Stimulated activated CD8-positive, alpha-beta memory T cell treated with anti-CD3 and anti-CD28 coated beads, Interleukin-2, amount 100 ng/mL, for 1 hour (primary cell): ENCODE measurements at regions not wholly inside any gene's neighbourhood (a gene's known extent, or its start where the extent isn't known, plus 50 kb on each side); places are given as distances from the start of the nearest gene placed in this dataset.
"Not testable (repeated sequence)": the region's sequence is repeated elsewhere in the genome, so short reads cannot be mapped to it uniquely, and the experiment has no call there.

ENCODE experiments used
- DNase-seq, 2 donors: peaks; one replicate each; pipeline ENCODE4 v3.0.0-alpha.2; 2020; ENCODE audit warnings: low read depth in 2 of 2

DNA sequence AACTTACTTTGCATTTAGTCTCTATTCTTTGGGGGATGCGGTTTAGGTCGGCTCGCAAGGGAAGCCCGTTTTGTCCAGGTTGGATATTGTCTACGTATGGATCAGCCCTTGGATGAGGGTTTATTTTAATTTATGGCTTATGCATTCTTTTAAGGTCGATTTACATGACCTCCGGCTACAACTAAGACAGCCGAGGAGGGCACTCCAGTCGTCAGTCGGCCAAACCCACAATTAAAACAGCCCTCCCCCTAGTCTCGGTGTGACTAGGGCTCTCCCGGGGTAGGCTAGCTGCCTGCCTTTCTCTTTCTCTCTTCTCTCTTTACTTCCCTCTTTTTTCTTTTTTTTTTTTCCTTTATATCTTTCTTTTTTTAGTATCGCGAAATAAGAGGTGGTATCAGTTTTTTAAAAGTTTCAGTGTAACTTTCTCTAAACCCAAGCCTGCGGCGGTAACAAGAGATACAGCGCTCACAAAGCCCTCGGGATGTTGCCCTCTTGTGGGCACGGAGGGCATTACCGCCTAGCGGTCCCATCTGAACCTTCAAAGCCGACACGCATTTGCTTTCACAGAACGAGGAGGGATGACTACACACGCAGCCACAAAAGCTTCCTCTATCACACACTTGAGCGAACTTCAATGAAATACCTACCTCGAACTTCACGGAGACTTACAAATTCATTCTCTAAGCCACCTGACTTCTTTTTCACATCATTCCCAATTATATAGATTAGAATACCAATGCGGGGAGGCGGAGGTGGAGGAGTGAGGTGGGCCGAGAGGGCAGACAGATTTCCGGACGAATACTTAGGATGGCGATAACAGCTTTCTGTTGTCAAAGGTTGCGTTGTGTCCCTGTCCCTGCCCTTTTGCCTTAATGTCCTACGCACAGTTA is 132.3 kb upstream of the C11orf58 start:
- DNase-seq, result peak; percentile 50 to 66

DNA sequence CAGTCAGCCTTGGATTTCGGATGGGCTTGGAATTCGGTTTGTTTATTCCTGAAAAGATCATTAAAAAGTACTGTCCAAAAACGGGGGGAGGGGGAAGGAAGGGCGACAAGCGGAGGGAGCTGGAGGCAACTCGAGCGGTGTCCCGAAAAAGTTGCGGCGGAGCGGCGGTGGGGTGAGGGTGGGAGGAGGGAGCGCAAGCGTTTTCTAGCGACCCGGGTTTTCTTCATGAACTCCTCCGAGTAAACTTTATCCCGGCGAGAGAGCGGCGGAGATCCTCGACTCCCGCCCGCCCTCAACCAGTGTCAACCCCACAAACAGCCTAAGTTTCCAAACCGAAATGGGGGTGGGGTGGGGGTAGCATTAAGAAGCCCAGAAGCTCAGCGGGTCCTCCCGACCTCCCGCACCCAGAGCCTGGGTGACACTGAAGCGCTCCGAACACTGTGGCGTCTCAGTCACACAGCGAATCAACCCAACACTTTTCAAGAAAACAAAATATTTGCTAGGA is 133.0 kb upstream of the C11orf58 start:
- DNase-seq, result no peak

DNA sequence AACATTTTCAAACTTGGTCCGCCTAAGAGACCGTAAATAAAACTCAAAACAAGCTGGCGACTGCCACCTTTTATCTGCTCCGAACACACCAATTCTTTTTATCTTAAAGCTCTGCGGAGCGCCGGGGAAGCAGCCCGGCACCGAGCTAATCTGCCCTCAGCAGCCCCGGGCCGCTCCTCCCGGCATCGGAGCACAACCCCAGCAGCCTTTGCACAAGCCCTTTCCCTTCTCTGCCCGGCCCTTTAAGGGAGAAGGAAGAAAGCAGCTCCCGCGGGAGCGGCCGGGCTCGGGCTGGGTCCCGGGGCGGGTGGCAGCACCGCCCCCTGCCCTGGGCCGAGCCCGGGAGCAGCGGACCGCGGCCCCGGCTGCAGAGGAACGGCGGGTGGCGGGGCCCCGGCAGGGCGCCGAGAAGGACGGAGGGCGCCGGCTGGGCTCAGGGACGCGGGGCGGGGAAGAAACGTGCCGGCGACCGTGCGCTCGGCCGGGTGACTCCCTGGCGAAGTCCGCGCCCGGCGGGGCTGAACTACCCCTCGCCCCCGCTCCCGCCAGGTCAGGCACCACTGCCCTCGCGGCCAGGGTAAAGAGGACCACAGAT is 133.6 kb upstream of the C11orf58 start:
- DNase-seq, result no peak

DNA sequence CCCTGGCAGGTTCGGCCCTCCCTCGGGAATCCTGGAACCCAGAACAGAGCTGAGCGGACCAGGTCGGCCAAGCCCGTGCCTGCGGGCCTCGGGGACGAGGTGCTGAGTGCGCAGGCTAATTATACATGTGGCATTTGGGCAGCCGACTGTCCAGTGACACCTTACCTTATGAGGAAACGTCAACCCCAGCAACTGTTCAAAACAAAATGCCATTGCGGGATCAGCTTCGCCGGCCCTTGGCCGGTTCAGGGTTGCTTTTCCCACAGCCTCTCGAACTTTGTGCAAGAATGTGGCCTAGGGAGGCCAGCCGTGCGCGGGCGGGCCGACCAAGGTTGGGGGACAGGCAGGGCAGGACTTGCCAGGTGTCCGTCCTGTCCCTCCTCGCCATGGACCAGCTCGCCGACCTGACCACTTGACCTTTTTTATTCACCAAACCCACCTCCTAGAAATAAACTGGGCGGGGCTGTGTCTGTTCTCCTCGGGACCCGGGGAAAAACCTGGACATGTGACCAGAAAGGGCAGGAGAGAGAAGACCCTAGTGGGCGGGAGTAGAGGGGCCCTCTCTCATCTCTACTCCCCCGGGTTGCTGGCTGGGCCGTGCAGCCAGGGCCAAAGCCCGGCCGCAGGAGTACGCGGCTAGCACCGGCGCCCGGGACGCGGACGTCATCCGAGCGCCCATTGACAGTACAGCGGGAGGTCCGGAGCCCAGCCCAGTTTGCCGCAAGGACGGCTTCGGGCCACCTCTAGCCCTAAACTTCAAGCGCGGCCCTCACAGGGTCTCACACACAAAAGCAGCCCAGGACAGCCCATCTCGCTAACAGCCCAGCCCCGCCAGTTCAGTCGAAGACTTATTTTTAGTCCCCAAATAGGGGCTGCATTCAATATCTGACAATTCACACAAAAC is 134.3 kb upstream of the C11orf58 start:
- no peak for DNase-seq

DNA sequence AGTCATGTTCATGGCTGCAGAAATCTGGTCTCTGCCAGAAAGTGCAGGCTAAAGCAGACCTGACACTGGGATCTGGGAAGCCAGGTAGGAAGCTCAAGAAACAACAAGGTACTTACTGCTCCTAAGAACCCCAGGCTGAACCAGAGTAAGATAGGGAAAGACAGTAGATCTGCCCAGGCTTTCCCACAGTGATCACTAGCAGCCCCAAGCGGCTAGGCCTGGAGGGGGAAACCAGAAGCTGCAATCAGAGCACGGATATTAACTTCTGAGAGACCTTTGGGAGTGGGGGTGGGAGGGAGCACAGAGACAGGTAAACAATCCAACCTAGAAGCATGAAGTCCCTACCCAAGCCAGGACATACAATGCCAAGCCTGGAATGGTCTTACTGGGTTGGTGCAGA is 135.2 kb upstream of the C11orf58 start:
- DNase-seq, result no peak

DNA sequence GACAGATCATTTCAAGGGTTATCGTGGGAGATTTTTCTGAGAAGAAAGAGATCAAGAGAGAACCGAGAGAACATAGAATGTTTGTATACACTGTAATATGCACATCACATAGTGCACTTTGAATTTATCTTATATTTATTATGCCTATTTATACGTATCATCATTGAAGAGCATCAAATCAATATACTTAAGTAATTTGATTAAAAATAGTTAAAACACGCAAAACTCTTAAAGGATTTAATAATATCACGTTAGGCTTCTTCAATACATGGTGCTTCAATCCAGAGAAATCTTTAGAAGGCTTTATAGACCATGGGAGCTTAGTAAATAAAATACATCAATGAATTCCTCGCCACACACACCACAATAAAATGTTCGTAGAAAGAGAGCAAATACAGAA is 139.5 kb upstream of the C11orf58 start:
- DNase-seq, result no peak

DNA sequence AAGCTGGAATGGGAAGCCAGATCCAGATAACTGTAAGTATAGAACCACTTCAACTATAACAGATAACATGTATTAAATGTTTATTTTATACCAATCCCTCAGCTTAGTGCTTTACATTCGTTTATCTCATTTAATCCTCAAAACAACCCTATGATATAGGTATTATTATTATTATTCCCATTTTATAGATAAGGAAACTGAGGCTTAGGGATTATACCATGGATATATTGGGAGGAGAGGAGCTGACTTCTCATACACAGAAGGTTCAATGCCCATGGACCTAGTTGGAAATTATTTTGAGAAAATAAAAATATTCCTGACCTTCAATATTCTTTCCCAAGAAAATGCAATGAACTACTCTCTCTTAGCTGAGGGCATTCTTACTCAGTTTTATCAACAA is 140.4 kb upstream of the C11orf58 start:
- no peak for DNase-seq

DNA sequence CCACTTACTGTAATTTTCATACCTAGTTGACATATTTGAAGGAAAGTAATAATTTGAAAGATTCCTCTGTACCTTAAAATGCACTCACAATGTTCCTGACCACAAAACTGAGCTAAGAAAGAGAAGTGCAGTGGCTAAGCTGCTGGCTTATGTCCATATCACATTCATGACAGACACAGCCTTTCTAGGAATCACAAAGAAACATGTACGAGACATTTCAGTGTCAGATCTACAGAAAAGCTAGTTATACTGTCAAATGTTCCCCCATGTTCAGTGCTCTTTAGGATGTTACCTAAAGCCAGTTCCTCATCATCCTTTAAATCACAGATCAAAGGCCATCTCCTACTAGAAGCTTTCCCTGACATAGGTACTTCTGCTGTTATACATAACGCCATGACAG is 142.2 kb upstream of the C11orf58 start:
- no peak for DNase-seq

DNA sequence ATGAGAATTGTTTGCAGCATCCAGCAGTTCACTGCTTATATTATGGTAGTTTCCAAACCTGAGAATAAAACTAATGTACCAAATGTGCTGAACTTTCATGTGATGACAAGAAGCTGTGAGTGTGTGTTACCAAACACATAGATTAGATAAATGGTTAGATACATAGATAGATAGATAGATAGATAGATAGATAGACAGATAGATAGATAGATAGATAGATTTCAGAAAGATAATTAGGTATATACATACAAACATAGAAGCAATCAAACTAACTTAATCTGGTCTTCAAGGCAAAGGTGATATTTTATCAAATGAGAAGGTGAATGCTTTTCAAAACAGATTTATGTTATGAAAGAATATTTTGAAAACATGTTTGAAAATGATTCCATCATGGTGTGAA is 147.3 kb upstream of the C11orf58 start:
- no peak for DNase-seq

DNA sequence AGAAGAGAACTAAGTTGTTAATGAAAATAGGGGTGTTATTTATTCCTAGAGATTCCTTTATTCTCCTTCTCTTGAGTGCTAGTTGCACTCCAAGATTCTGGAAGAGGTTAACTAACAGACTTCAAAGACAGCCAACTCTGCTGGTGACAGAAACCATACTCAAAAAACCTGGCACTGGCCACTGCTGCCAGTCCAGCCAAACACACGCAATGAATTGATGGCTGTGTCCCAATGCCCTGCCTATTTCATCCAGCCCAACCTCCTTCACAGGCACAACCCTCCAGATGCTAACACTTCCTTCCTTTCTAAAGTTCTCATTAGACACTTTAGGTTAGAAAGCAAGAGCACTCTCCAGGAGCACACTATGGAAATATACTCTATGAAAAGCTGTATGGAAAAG is 150.8 kb upstream of the C11orf58 start:
- no peak for DNase-seq

DNA sequence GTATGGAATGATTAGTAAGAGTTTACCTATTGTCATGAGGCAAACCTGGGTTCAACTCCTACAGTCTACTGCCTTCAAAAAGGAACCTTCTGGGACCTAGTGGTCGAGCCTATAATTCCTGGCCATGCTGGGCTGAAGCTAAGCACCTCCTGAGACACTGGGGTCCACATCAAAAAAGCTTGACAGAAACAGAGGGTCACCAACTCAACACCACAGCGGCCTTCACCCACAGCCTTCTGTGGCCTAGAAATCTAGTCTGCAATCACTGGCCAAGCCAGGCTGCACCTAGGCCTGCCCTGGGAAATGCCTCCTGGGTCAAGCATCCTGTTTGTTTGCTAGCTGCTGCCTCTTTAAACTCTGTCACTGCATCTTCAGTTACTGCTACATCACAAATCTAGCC is 153.9 kb upstream of the C11orf58 start:
- no peak for DNase-seq

DNA sequence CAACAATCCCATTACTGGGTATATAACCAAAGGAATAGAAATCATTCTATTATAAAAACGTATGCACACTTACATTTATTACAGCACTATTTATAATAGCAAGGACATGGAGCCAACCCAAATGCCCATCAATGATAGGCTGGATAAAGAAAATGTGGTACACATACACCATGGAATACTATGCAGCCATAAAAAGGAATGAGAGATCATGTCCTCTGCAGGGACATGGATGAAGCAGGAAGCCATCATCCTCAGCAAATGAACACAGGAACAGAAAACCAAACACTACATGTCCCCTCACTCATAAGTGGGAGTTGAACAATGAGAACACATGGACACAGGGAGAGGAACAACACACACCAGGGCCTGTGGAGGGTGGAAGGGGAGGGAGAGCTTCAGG is 157.4 kb upstream of the C11orf58 start:
- DNase-seq, result not testable (repeated sequence)

DNA sequence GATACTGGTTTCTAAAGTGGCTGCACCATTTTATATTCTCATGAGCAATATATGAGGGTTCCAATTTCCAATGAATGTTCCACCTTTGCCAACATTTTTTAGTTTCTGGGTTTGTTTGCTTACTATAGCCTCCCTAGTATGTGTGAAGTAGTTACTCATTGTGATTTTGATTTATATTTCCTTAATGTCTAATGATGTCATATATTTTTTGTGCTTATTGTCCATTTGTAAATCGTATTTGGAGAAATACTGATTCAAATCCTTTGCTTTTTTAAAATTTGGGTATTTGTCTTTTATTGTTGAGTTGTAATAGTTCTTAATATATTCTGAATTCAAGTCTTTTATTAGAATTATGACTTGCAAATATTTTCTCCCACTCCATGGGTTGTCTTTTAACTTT is 161.0 kb upstream of the C11orf58 start:
- no peak for DNase-seq

DNA sequence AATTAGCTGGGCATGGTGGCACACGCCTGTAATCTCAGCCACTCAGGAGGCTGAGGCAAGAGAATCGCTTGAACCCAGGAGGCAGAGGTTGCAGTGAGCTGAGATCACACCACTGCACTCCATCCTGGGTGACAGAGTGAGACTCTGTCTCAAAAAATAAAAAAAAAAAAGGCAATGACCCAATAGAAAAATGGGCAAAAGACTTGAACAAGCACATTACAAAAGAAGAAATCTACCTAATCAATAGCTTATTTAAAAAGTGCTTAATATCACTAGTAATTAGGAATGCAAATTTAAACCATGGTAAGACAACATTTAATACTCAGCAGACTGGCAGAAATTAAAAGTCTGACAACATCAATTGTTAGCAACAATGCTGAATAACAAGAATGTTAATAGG is 163.6 kb upstream of the C11orf58 start:
- DNase-seq, result not testable (repeated sequence)

DNA sequence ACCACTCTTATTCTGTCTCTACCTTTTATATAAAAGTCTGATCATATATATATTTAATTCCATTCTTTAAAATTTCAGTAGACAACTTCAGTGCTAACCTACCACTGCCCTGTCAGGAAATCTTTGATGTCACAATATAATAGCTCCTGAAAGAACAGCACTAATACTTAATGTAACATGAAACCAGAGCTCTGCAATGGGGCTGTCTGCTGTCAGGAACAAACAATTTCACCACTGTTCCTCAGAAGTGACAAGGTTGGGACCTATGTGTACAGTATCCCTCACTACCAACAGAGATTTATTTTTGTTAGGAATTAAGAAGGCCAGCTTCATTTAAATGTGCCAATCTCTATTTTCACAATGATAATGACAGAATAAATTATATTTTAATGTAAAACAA is 165.5 kb upstream of the C11orf58 start:
- no peak for DNase-seq

DNA sequence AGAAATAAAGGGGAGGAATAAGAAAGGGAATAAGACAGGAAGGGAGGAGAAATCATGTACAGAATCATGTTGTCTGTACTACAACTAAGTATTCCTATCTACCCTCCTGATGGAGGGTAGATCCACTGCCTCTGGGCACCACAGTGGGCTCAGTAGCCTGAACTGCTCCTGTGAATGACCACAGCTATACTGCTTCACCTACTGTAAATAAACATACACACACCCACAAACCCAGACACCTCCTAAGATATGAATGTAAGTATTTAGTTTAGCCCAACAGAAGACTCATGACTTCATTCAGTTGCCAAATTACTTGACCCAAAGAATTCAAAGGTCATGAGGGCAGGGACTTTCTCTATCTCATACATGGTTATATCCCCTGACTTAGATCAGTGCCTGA is 177.3 kb upstream of the C11orf58 start:
- DNase-seq, result no peak

DNA sequence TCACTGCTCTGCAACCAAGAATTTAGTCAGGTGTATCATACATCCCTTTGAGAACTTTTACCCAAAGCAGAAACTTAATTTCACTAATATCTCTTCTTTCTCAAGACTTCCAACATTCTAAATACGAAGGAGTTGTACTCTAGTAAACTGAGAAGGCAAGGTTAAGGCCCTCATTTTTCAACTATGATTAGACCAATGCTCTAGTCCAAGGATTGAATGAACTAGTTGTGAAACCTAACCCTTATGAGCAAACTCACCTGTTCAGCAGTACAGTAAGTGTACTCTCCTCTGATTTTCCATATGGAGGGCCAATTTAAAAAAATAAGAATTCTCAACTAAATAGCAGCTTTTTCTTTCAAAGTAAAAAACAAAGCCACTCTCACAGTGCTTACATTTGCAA is 180.0 kb upstream of the C11orf58 start:
- DNase-seq, result no peak

DNA sequence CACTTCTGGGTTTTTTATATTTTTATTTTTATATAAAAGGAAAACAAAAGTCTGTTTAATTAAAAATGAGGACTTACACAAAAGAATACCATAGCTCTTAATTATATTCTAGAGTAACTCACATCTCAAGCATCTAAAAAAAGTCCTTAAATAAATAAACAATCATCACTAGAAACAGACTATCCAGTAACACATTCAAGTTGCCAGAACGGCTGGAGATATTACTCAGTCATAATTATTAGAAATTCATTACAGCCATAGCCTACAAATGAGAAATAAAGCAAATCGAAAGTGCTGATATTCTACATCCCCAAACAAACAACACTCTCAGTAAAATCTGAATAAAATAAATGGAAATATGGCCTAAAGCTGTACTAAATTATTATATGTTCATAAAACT is 182.5 kb upstream of the C11orf58 start:
- no peak for DNase-seq

DNA sequence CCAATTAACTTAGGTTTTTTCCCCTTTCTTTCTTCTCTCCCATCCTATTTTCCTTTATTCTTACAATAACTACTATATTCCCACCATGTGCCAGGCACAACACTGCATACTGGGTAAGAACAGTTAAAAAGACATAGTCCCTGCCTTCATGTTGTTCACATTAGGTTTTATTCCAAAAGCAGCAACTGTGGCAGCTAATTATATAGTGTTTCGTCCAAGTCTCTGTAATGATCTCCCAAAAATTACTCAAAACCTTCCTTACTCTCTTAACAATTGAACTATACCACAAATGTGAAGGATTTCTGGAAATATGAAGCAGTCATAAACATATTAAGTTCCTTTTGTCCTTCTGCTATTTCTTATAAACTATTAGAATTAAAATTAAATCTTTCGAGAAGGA is 184.1 kb upstream of the C11orf58 start:
- no peak for DNase-seq

DNA sequence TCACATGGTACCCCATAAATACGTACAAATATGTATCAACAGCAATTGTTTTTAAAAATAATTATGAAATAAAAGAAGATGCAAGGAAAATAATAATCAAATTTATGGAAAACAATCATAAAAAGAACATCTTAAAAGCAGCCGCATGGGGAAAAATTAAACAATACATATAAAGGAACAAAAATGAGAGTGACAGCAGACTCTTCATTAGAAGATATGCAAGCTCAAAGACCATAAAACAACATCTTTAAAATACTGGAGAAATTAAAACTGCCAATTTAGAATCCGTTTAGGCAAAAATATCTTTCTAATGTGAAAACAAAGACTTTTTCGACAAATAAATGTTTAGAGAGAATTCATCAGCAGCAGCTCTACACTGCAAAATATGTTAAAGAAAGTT is 190.6 kb upstream of the C11orf58 start:
- DNase-seq, result no peak

DNA sequence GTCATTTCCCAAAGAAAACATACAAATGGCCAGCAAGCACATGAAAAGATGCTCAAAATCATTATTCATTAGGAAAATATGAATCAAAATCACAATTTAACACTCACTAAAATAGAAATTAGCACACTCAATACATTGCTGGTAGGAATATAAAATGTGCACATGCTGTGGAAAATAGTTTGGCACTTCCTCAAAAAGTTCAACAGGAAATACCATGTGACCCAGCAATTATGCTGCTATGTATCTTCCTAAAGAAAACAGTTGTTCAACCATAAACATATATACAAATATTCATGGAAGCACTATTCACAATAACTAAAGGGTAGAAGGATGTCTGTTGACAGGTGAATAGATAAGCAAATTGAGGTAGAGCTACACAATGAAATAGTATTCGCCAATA is 187.3 kb upstream of the SOX6 start:
- DNase-seq, result no peak

DNA sequence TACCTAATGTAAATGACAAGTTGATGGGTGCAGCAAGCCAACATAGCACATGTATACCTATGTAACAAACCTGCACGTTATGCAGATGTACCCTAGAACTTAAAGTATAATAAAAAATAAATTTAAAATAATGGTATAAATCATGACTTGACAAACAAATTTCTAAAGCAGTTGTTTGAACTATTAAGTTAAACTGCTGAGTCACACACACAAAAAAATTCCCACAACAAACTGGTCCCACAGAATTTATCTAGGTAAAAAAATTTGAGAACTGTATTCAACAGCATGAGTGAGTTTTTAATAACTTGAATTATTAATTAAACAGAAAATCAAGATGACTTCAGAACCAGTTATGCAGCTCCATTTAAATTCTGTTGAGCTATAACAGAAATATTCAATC is 186.0 kb upstream of the SOX6 start:
- DNase-seq, result no peak
